ENCODE measurements at regions not wholly inside any gene's neighbourhood (a gene's known extent, or its start where the extent isn't known, plus 50 kb on each side); places are given as distances from the start of the nearest gene placed in this dataset.

DNA sequence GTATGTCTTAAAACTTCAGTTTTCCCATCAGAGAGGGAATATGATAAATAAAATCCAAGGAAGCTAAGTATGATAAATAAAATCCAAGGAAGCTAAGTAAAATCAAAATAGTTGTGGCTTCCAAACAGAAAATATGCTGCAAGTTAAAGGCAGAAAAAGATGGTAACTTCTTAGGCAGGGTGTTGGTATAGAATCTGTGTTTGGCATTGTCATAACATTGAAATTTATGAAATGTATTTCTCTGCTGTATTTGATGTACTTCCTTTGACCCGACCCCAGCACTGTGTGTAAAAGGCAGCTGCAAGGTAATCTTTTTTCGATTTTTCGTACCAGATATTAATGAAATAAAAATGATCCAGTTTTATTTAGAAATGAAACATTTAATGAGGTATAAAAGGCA is 537.2 kb downstream of the TFEC start:
- Histone ChIP-seq H3K9me3 (ENCODE audit: control insufficient read depth, low read length) (no peaks in the 10 kb centered on the region), H3K9ac (ENCODE audit: low read length) (no peak overlapping the region), H3K4ac (ENCODE audit: low read depth in 1 of 2, low read length in 2 of 2) (no peak overlapping the region), H3K18ac (ENCODE audit: low read depth in 1 of 2, low read length in 2 of 2) (no peak overlapping the region), H2AK5ac (ENCODE audit: low read length, severe bottlenecking) (no peak overlapping the region), H2BK12ac (ENCODE audit: low read length in 2 of 2) (no peak overlapping the region), H3K4me2 (ENCODE audit: low read length, poor library complexity, severe bottlenecking) (no peak overlapping the region), H3K79me1 (replicated peaks; ENCODE audit: low read length, poor library complexity, severe bottlenecking) (no peaks in the 10 kb centered on the region), H3K14ac (ENCODE audit: low read length in 2 of 2) (no peak overlapping the region), H3K27me3 (ENCODE audit: control insufficient read depth in 1 of 2, insufficient read depth in 1 of 2, low read length in 2 of 2) (no peaks in the 10 kb centered on the region), H2AFZ (ENCODE audit: low read depth, low read length) (no peak overlapping the region), H4K8ac (ENCODE audit: low read length) (no peak overlapping the region), H3K27ac (ENCODE audit: low read length, poor library complexity, severe bottlenecking) (no peak overlapping the region), H2BK5ac (ENCODE audit: low read depth, low read length, poor library complexity, severe bottlenecking) (no peak overlapping the region), H3K23ac (ENCODE audit: low read length in 2 of 2) (no peak overlapping the region), H2BK15ac (ENCODE audit: low read depth, poor library complexity, severe bottlenecking) (no peak overlapping the region), H3K4me1 (ENCODE audit: control insufficient read depth, insufficient read depth, low read depth, low read length) (no peaks in the 10 kb centered on the region), H3K4me3 (ENCODE audit: insufficient read depth in 1 of 2, low read depth in 1 of 2, low read length in 2 of 2) (no peak overlapping the region), H3K36me3 (ENCODE audit: control insufficient read depth in 1 of 2, insufficient read depth in 2 of 2, low read depth in 1 of 2, low read length in 2 of 2) (no peaks in the 10 kb centered on the region), H2BK120ac (ENCODE audit: low read depth, low read length) (no peak overlapping the region), H4K91ac (ENCODE audit: low read length) (no peak overlapping the region)
- WGBS: 79% methylated on average over 2 of the region's 3 CpGs
- no peak for DNase-seq

DNA sequence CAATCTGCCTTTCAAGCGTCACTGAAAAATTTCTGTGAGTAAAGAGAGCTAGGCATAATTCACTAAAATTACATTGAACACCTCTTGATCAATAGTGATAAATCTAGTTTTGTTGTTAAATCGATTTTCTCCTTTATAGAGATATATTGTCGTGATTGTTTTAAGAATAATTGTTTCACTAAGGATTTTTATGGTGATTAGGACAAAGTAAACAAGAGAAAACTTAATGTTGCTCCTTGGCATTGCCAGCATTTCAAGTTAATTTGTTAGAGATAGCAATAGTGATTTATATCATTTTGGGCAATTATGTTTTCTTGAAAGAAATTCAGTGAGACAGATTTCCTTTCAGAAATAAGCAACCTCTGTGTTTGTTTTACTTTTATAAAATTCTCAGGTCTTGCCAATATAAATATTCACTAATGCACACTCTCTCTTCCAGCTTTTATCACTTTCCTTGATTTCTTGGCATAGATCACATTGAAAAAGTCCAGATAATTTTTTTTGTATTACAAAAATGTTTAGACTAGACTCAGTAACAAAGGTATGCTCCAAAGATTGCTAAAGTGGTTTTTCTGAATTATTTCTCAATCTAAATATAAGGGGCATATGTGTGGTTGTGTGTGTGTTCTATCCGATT is 538.7 kb downstream of the TFEC start:
- no peak overlapping the region for H3K9ac ChIP-seq (ENCODE audit: low read length)
- H3K79me1 ChIP-seq (replicated peaks; ENCODE audit: low read length, poor library complexity, severe bottlenecking): no peaks in the 10 kb centered on the region
- no peak overlapping the region for H2BK15ac ChIP-seq (ENCODE audit: low read depth, poor library complexity, severe bottlenecking)
- H2BK5ac ChIP-seq (ENCODE audit: low read depth, low read length, poor library complexity, severe bottlenecking): no peak overlapping the region
- no peak overlapping the region for H2BK12ac ChIP-seq (ENCODE audit: low read length in 2 of 2)
- H3K36me3 ChIP-seq (ENCODE audit: control insufficient read depth in 1 of 2, insufficient read depth in 2 of 2, low read depth in 1 of 2, low read length in 2 of 2): no peaks in the 10 kb centered on the region
- H3K9me3 ChIP-seq (ENCODE audit: control insufficient read depth, low read length): no peaks in the 10 kb centered on the region
- 65% methylated on average over 2 of the region's 4 CpGs for whole genome bisulfite sequencing
- H3K23ac ChIP-seq (ENCODE audit: low read length in 2 of 2): no peak overlapping the region
- no peak overlapping the region for H2AK5ac ChIP-seq (ENCODE audit: low read length, severe bottlenecking)
- no peak overlapping the region for H4K8ac ChIP-seq (ENCODE audit: low read length)
- H3K4ac ChIP-seq (ENCODE audit: low read depth in 1 of 2, low read length in 2 of 2): no peak overlapping the region
- H3K18ac ChIP-seq (ENCODE audit: low read depth in 1 of 2, low read length in 2 of 2): no peak overlapping the region
- no peak overlapping the region for H4K91ac ChIP-seq (ENCODE audit: low read length)
- H3K4me2 ChIP-seq (ENCODE audit: low read length, poor library complexity, severe bottlenecking): no peak overlapping the region
- no peak overlapping the region for H3K14ac ChIP-seq (ENCODE audit: low read length in 2 of 2)
- H3K27me3 ChIP-seq (ENCODE audit: control insufficient read depth in 1 of 2, insufficient read depth in 1 of 2, low read length in 2 of 2): no peaks in the 10 kb centered on the region
- no peak overlapping the region for H2AFZ ChIP-seq (ENCODE audit: low read depth, low read length)
- H3K27ac ChIP-seq (ENCODE audit: low read length, poor library complexity, severe bottlenecking): no peak overlapping the region
- no peak for DNase-seq
- H3K4me3 ChIP-seq (ENCODE audit: insufficient read depth in 1 of 2, low read depth in 1 of 2, low read length in 2 of 2): no peak overlapping the region
- H3K4me1 ChIP-seq (ENCODE audit: control insufficient read depth, insufficient read depth, low read depth, low read length): no peaks in the 10 kb centered on the region
- no peak overlapping the region for H2BK120ac ChIP-seq (ENCODE audit: low read depth, low read length)

DNA sequence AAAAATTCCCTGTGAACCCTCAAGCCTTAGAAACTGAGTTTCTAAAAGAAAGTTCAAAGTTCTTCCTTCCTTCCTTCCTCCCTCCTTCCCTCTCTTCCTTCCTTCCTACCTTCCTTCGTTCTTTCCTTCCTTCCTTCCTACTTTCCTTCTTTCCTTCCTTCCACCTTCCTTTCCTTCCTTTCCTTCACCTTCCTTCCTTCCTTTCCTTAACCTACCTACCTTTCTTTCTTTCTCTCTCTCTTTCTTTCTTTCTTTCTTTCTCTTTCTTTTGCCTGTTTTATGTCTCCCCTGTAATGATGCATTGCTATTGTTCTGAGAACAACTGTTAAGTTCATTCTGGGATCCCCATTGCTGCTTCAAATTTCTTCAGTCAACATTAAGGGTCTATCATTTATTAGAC is 551.1 kb downstream of the TFEC start:
- no peak overlapping the region for H3K23ac ChIP-seq (ENCODE audit: low read length in 2 of 2)
- no peak overlapping the region for H2BK15ac ChIP-seq (ENCODE audit: low read depth, poor library complexity, severe bottlenecking)
- no peak overlapping the region for H3K4me3 ChIP-seq (ENCODE audit: insufficient read depth in 1 of 2, low read depth in 1 of 2, low read length in 2 of 2)
- no peak overlapping the region for H4K91ac ChIP-seq (ENCODE audit: low read length)
- WGBS: 93% methylated on average over 1 of the region's 1 CpG
- no peak overlapping the region for H3K18ac ChIP-seq (ENCODE audit: low read depth in 1 of 2, low read length in 2 of 2)
- H3K9ac ChIP-seq (ENCODE audit: low read length): no peak overlapping the region
- no peak overlapping the region for H2AFZ ChIP-seq (ENCODE audit: low read depth, low read length)
- no peak for DNase-seq
- H2BK120ac ChIP-seq (ENCODE audit: low read depth, low read length): no peak overlapping the region
- H3K36me3 ChIP-seq (ENCODE audit: control insufficient read depth in 1 of 2, insufficient read depth in 2 of 2, low read depth in 1 of 2, low read length in 2 of 2): no peaks in the 10 kb centered on the region
- H3K27ac ChIP-seq (ENCODE audit: low read length, poor library complexity, severe bottlenecking): no peak overlapping the region
- no peak overlapping the region for H2AK5ac ChIP-seq (ENCODE audit: low read length, severe bottlenecking)
- H2BK5ac ChIP-seq (ENCODE audit: low read depth, low read length, poor library complexity, severe bottlenecking): no peak overlapping the region
- no peak overlapping the region for H3K4me2 ChIP-seq (ENCODE audit: low read length, poor library complexity, severe bottlenecking)
- no peak overlapping the region for H4K8ac ChIP-seq (ENCODE audit: low read length)
- no peaks in the 10 kb centered on the region for H3K27me3 ChIP-seq (ENCODE audit: control insufficient read depth in 1 of 2, insufficient read depth in 1 of 2, low read length in 2 of 2)
- H3K4ac ChIP-seq (ENCODE audit: low read depth in 1 of 2, low read length in 2 of 2): no peak overlapping the region
- no peak overlapping the region for H2BK12ac ChIP-seq (ENCODE audit: low read length in 2 of 2)
- no peaks in the 10 kb centered on the region for H3K9me3 ChIP-seq (ENCODE audit: control insufficient read depth, low read length)
- no peaks in the 10 kb centered on the region for H3K79me1 ChIP-seq (replicated peaks; ENCODE audit: low read length, poor library complexity, severe bottlenecking)
- H3K4me1 ChIP-seq (ENCODE audit: control insufficient read depth, insufficient read depth, low read depth, low read length): peaks cover 3% of the 10 kb centered on the region
- H3K14ac ChIP-seq (ENCODE audit: low read length in 2 of 2): no peak overlapping the region

DNA sequence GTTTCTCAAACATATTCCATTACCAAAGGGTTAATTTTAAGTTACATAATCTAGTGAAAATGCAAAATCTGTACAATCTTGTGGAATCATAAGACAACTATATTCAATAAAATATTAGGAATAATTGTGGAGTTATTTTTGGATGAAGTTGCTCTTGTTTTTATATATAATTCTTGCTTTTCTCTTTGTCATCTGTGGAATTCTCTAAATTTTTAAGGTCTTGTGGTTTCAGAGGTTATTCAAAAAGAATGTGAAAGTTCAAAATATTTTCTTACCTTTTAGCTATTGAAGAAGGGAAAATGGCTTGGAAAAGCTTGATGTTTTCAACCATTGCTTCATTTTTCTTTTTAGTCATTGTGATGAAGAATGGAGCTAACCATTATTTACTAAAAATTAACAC is 552.1 kb downstream of the TFEC start:
- Histone ChIP-seq H3K4ac (ENCODE audit: low read depth in 1 of 2, low read length in 2 of 2) (no peak overlapping the region), H3K18ac (ENCODE audit: low read depth in 1 of 2, low read length in 2 of 2) (no peak overlapping the region), H2BK5ac (ENCODE audit: low read depth, low read length, poor library complexity, severe bottlenecking) (no peak overlapping the region), H3K9ac (ENCODE audit: low read length) (no peak overlapping the region), H3K4me1 (ENCODE audit: control insufficient read depth, insufficient read depth, low read depth, low read length) (peaks cover 3% of the 10 kb centered on the region), H3K14ac (ENCODE audit: low read length in 2 of 2) (no peak overlapping the region), H4K8ac (ENCODE audit: low read length) (no peak overlapping the region), H3K27me3 (ENCODE audit: control insufficient read depth in 1 of 2, insufficient read depth in 1 of 2, low read length in 2 of 2) (no peaks in the 10 kb centered on the region), H2AFZ (ENCODE audit: low read depth, low read length) (no peak overlapping the region), H3K23ac (ENCODE audit: low read length in 2 of 2) (no peak overlapping the region), H2BK15ac (ENCODE audit: low read depth, poor library complexity, severe bottlenecking) (no peak overlapping the region), H3K36me3 (ENCODE audit: control insufficient read depth in 1 of 2, insufficient read depth in 2 of 2, low read depth in 1 of 2, low read length in 2 of 2) (no peaks in the 10 kb centered on the region), H3K9me3 (ENCODE audit: control insufficient read depth, low read length) (no peaks in the 10 kb centered on the region), H3K4me2 (ENCODE audit: low read length, poor library complexity, severe bottlenecking) (no peak overlapping the region), H3K27ac (ENCODE audit: low read length, poor library complexity, severe bottlenecking) (no peak overlapping the region), H3K4me3 (ENCODE audit: insufficient read depth in 1 of 2, low read depth in 1 of 2, low read length in 2 of 2) (no peak overlapping the region), H2BK12ac (ENCODE audit: low read length in 2 of 2) (no peak overlapping the region), H4K91ac (ENCODE audit: low read length) (no peak overlapping the region), H2AK5ac (ENCODE audit: low read length, severe bottlenecking) (no peak overlapping the region), H3K79me1 (replicated peaks; ENCODE audit: low read length, poor library complexity, severe bottlenecking) (no peaks in the 10 kb centered on the region), H2BK120ac (ENCODE audit: low read depth, low read length) (no peak overlapping the region)
- no peak for DNase-seq
